ENCODE measurements at regions not wholly inside any gene's neighbourhood (a gene's known extent, or its start where the extent isn't known, plus 50 kb on each side); places are given as distances from the start of the nearest gene placed in this dataset.

DNA sequence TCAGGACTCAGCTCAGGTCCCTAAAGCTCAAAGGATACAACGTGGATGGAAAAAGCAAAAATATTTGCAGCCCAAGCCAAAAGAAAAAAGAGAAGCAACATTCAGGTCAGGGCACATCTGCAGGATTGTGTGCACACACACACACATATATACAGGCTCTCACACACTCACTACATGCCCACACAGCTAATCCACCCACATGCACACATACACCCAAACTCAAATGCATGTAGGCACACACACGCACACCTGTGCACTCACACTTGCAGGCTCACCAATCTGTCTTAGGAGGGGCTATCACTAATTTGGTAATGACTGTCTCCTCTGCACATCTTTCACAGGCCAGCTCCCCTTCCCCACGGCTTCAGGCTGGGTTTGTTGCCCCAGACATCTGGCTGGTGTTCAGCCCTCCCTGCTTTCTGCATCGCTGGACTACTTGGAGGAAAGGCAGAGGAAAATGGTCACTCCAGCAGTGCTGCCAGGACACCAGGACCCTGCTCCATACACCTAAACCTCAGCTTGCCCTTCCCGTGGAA, 103.6 kb upstream of the DRD2 start (continued):
- TF ChIP-seq, protein P1, sequence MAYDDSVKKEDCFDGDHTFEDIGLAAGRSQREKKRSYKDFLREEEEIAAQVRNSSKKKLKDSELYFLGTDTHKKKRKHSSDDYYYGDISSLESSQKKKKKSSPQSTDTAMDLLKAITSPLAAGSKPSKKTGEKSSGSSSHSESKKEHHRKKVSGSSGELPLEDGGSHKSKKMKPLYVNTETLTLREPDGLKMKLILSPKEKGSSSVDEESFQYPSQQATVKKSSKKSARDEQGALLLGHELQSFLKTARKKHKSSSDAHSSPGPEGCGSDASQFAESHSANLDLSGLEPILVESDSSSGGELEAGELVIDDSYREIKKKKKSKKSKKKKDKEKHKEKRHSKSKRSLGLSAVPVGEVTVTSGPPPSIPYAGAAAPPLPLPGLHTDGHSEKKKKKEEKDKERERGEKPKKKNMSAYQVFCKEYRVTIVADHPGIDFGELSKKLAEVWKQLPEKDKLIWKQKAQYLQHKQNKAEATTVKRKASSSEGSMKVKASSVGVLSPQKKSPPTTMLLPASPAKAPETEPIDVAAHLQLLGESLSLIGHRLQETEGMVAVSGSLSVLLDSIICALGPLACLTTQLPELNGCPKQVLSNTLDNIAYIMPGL (CRISPR knock-in tag; IDR thresholded peaks at IDR 0.05): no peak

DNA sequence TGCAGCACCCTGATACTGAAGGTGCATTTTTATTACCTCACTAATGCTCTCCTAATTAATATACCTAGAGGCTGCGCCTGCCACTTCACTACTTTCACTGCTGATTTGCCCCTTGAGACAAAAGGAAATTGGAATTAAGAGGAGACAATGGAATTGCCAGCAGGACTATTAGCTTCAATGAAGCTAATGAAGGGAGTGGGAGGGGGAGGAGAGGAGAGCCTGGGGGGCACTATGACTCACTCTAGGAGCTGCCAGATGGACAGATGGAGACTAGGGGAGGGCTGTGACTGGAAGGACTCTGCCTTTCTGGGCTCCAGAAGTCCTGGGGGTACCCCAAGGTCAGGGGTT, 102.8 kb upstream of the DRD2 start:
- ATAC-seq (peak; percentile 44), DNase-seq (ENCODE audit: low spot score) (no peak)
- TF ChIP-seq ZNF263 (CRISPR knock-in tag; IDR thresholded peaks at IDR 0.05; ENCODE audit: low read depth) (no peak), CREM (CRISPR knock-in tag; IDR thresholded peaks at IDR 0.05) (no peak), FOXP1 (CRISPR knock-in tag; IDR thresholded peaks at IDR 0.05; ENCODE audit: borderline replicate concordance) (no peak), NFYB (CRISPR knock-in tag; conservative IDR thresholded peaks at IDR 0.05; ENCODE audit: low read depth) (no peak), ZNF671 (CRISPR knock-in tag; IDR thresholded peaks at IDR 0.05) (no peak), JUN (CRISPR knock-in tag; IDR thresholded peaks at IDR 0.05) (no peak), NR1H2 (CRISPR knock-in tag; IDR thresholded peaks at IDR 0.05) (no peak)
- TF ChIP-seq, protein P2, sequence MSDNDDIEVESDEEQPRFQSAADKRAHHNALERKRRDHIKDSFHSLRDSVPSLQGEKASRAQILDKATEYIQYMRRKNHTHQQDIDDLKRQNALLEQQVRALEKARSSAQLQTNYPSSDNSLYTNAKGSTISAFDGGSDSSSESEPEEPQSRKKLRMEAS (CRISPR knock-in tag; IDR thresholded peaks at IDR 0.05): no peak
- TF ChIP-seq, protein P1 (CRISPR knock-in tag; IDR thresholded peaks at IDR 0.05): no peak
- TF ChIP-seq, protein P3, sequence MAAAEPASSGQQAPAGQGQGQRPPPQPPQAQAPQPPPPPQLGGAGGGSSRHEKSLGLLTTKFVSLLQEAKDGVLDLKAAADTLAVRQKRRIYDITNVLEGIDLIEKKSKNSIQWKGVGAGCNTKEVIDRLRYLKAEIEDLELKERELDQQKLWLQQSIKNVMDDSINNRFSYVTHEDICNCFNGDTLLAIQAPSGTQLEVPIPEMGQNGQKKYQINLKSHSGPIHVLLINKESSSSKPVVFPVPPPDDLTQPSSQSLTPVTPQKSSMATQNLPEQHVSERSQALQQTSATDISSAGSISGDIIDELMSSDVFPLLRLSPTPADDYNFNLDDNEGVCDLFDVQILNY (CRISPR knock-in tag; IDR thresholded peaks at IDR 0.05): no peak
- TF ChIP-seq, protein P4, sequence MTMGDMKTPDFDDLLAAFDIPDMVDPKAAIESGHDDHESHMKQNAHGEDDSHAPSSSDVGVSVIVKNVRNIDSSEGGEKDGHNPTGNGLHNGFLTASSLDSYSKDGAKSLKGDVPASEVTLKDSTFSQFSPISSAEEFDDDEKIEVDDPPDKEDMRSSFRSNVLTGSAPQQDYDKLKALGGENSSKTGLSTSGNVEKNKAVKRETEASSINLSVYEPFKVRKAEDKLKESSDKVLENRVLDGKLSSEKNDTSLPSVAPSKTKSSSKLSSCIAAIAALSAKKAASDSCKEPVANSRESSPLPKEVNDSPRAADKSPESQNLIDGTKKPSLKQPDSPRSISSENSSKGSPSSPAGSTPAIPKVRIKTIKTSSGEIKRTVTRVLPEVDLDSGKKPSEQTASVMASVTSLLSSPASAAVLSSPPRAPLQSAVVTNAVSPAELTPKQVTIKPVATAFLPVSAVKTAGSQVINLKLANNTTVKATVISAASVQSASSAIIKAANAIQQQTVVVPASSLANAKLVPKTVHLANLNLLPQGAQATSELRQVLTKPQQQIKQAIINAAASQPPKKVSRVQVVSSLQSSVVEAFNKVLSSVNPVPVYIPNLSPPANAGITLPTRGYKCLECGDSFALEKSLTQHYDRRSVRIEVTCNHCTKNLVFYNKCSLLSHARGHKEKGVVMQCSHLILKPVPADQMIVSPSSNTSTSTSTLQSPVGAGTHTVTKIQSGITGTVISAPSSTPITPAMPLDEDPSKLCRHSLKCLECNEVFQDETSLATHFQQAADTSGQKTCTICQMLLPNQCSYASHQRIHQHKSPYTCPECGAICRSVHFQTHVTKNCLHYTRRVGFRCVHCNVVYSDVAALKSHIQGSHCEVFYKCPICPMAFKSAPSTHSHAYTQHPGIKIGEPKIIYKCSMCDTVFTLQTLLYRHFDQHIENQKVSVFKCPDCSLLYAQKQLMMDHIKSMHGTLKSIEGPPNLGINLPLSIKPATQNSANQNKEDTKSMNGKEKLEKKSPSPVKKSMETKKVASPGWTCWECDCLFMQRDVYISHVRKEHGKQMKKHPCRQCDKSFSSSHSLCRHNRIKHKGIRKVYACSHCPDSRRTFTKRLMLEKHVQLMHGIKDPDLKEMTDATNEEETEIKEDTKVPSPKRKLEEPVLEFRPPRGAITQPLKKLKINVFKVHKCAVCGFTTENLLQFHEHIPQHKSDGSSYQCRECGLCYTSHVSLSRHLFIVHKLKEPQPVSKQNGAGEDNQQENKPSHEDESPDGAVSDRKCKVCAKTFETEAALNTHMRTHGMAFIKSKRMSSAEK (CRISPR knock-in tag; IDR thresholded peaks at IDR 0.05; ENCODE audit: borderline replicate concordance): no peak
- ChIA-PET CTCF (interaction anchor here (1.0 to 1.6 kb wide), 3 partner anchors 9 to 153 kb away, joined by 3 to 6 read pairs (median 6); no protein-coding TSS in a partner anchor), POLR2A (no interaction called here)
- no peak overlapping the region; the same call in 1 of the 2 replicates for H3K27ac Mint-ChIP-seq
- no peaks in the 10 kb centered on the region for H3K36me3 Mint-ChIP-seq
- no peaks in the 10 kb centered on the region for H3K27me3 Mint-ChIP-seq (ENCODE audit: low read depth)
- H3K9me3 Mint-ChIP-seq: no peaks in the 10 kb centered on the region
- H3K4me3 Mint-ChIP-seq: no peak overlapping the region
- H3K4me1 Mint-ChIP-seq: peaks cover 29% of the 10 kb centered on the region

DNA sequence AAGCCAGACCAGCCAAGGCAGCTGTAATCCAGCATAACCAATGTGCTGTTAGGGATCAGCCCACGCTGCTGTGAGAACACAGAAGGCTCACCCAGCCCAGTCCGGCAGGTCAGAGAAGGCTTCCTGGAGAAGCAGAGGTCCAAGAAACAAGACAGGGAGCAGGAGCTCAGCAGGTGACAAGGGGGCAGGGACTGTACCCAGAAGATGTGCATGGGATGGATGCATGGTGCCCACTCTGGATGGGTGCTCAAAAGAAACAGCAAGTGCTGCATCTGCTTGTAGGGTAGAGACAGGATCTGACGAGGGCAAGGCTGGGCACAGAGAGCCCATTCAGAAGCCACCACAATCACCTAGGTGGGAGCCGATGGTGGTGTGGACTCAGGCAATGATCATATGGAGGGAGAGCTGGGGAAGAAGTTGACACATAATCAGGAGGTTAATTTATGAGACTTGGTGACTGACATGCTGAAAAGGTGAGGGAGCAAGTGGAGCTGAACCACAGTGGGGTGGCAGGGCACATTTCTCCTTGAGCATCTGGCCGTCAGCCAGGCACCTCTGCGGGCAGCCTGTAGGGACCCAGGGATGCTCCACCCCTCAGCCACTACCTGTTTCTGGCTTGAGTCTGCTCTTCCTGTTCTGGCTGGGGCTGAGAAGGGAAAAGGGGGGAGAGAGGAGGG, 102.3 kb upstream of the DRD2 start:
- Mint-ChIP-seq H3K36me3 (no peaks in the 10 kb centered on the region), H3K27ac (no peak overlapping the region), H3K4me3 (no peak overlapping the region), H3K4me1 (peaks cover 29% of the 10 kb centered on the region), H3K27me3 (ENCODE audit: low read depth) (no peaks in the 10 kb centered on the region), H3K9me3 (no peaks in the 10 kb centered on the region)
- TF ChIP-seq CREM (CRISPR knock-in tag; IDR thresholded peaks at IDR 0.05) (no peak), KAT7 (CRISPR knock-in tag; IDR thresholded peaks at IDR 0.05; ENCODE audit: borderline replicate concordance) (no peak)
- TF ChIP-seq, protein P1 (CRISPR knock-in tag; IDR thresholded peaks at IDR 0.05): no peak
- ChIA-PET CTCF (interaction anchor here (1.0 kb wide), 1 partner anchor 153 kb away, joined by 6 read pairs; no protein-coding TSS in a partner anchor), POLR2A (no interaction called here)
- no peak for DNase-seq (ENCODE audit: low spot score)
- peak; percentile 82 for ATAC-seq
